ENCODE measurements at regions not wholly inside any gene's neighbourhood (a gene's known extent, or its start where the extent isn't known, plus 50 kb on each side); places are given as distances from the start of the nearest gene placed in this dataset.

DNA sequence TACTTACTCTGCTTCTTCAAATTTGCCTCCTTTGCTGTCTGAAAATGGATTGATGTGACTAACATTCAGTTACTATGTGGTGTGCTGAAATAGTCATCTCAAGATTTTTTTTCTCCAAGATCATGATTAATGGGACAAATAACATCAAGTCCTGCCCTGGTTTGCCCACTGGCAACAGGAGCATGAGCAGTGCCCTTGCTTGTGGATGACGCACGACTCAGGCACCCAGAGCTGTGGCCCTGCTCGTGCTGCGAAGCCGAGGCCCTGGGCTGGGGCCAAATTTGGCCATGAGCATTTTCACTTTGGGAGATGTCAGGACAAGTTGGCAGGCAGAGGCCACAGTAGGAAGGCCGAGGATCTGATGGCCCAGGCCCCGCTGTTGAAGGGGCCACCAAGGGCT is 239.8 kb upstream of the IGFBP3 start:
- no peak overlapping the region for H4K8ac ChIP-seq (ENCODE audit: low read length)
- no peak overlapping the region for H2AK5ac ChIP-seq (ENCODE audit: low read length, severe bottlenecking)
- DNase-seq = no peak
- no peak overlapping the region for H4K91ac ChIP-seq (ENCODE audit: low read length)
- no peaks in the 10 kb centered on the region for H3K9me3 ChIP-seq (ENCODE audit: control insufficient read depth, low read length)
- H3K27me3 ChIP-seq (ENCODE audit: control insufficient read depth in 1 of 2, insufficient read depth in 1 of 2, low read length in 2 of 2) = no peaks in the 10 kb centered on the region
- H3K36me3 ChIP-seq (ENCODE audit: control insufficient read depth in 1 of 2, insufficient read depth in 2 of 2, low read depth in 1 of 2, low read length in 2 of 2) = no peaks in the 10 kb centered on the region
- no peak overlapping the region for H3K18ac ChIP-seq (ENCODE audit: low read depth in 1 of 2, low read length in 2 of 2)
- no peak overlapping the region for H2AFZ ChIP-seq (ENCODE audit: low read depth, low read length)
- no peak overlapping the region for H2BK12ac ChIP-seq (ENCODE audit: low read length in 2 of 2)
- H2BK15ac ChIP-seq (ENCODE audit: low read depth, poor library complexity, severe bottlenecking) = no peak overlapping the region
- no peak overlapping the region for H3K14ac ChIP-seq (ENCODE audit: low read length in 2 of 2)
- H3K79me1 ChIP-seq (replicated peaks; ENCODE audit: low read length, poor library complexity, severe bottlenecking) = no peaks in the 10 kb centered on the region
- H3K4me1 ChIP-seq (ENCODE audit: control insufficient read depth, insufficient read depth, low read depth, low read length) = peaks cover 3% of the 10 kb centered on the region
- H3K4me3 ChIP-seq (ENCODE audit: insufficient read depth in 1 of 2, low read depth in 1 of 2, low read length in 2 of 2) = no peak overlapping the region
- no peak overlapping the region for H3K23ac ChIP-seq (ENCODE audit: low read length in 2 of 2)
- no peak overlapping the region for H3K9ac ChIP-seq (ENCODE audit: low read length)
- H2BK120ac ChIP-seq (ENCODE audit: low read depth, low read length) = no peak overlapping the region
- no peak overlapping the region for H3K4me2 ChIP-seq (ENCODE audit: low read length, poor library complexity, severe bottlenecking)
- 96% methylated on average over 7 of the region's 7 CpGs for WGBS
- no peak overlapping the region for H3K27ac ChIP-seq (ENCODE audit: low read length, poor library complexity, severe bottlenecking)
- H3K4ac ChIP-seq (ENCODE audit: low read depth in 1 of 2, low read length in 2 of 2) = no peak overlapping the region
- no peak overlapping the region for H2BK5ac ChIP-seq (ENCODE audit: low read depth, low read length, poor library complexity, severe bottlenecking)

- no peak overlapping the region for H3K18ac ChIP-seq (ENCODE audit: low read depth in 1 of 2, low read length in 2 of 2)
- H3K4me3 ChIP-seq (ENCODE audit: insufficient read depth in 1 of 2, low read depth in 1 of 2, low read length in 2 of 2) = no peak overlapping the region
- no peak overlapping the region for H3K4me2 ChIP-seq (ENCODE audit: low read length, poor library complexity, severe bottlenecking)
- H3K9me3 ChIP-seq (ENCODE audit: control insufficient read depth, low read length) = no peaks in the 10 kb centered on the region
- no peak overlapping the region for H4K91ac ChIP-seq (ENCODE audit: low read length)
- H3K79me1 ChIP-seq (replicated peaks; ENCODE audit: low read length, poor library complexity, severe bottlenecking) = no peaks in the 10 kb centered on the region
- H2AK5ac ChIP-seq (ENCODE audit: low read length, severe bottlenecking) = no peak overlapping the region
- no peak overlapping the region for H3K4ac ChIP-seq (ENCODE audit: low read depth in 1 of 2, low read length in 2 of 2)
- no peak overlapping the region for H2BK15ac ChIP-seq (ENCODE audit: low read depth, poor library complexity, severe bottlenecking)
- whole genome bisulfite sequencing = 97% methylated on average over 3 of the region's 4 CpGs
- H2BK5ac ChIP-seq (ENCODE audit: low read depth, low read length, poor library complexity, severe bottlenecking) = no peak overlapping the region
- H3K27ac ChIP-seq (ENCODE audit: low read length, poor library complexity, severe bottlenecking) = no peak overlapping the region
- peaks cover 6% of the 10 kb centered on the region for H3K4me1 ChIP-seq (ENCODE audit: control insufficient read depth, insufficient read depth, low read depth, low read length)
- no peak overlapping the region for H3K23ac ChIP-seq (ENCODE audit: low read length in 2 of 2)
- H3K14ac ChIP-seq (ENCODE audit: low read length in 2 of 2) = no peak overlapping the region
- no peak overlapping the region for H3K9ac ChIP-seq (ENCODE audit: low read length)
- H2AFZ ChIP-seq (ENCODE audit: low read depth, low read length) = no peak overlapping the region
- DNase-seq = no peak
- H4K8ac ChIP-seq (ENCODE audit: low read length) = no peak overlapping the region
- H2BK12ac ChIP-seq (ENCODE audit: low read length in 2 of 2) = no peak overlapping the region
- no peaks in the 10 kb centered on the region for H3K36me3 ChIP-seq (ENCODE audit: control insufficient read depth in 1 of 2, insufficient read depth in 2 of 2, low read depth in 1 of 2, low read length in 2 of 2)
- H2BK120ac ChIP-seq (ENCODE audit: low read depth, low read length) = no peak overlapping the region
- no peaks in the 10 kb centered on the region for H3K27me3 ChIP-seq (ENCODE audit: control insufficient read depth in 1 of 2, insufficient read depth in 1 of 2, low read length in 2 of 2)
Observed at GRCh38 chr7:46157931-46158330, 236.9 kb upstream of the IGFBP3 start.

DNA sequence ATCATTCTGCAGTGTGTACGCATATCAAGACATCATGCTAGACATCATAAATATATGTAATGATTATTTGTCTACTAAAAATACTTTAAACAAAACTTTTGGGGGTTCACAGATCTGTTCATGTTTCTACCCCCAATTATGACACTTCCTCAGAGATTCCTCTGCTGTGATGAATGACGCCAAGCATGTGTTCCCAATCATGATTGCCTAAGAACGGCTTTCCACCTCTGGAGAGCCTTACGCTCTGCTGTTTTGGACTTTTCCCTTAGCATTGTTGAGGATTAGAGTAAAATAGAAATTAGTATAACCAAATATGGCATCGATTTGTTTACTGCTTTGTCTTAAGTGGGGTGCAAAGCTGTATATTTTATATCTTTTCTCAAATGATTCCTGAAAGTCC is 236.3 kb upstream of the IGFBP3 start:
- H3K4ac ChIP-seq (ENCODE audit: low read depth in 1 of 2, low read length in 2 of 2) = no peak overlapping the region
- no peak overlapping the region for H3K14ac ChIP-seq (ENCODE audit: low read length in 2 of 2)
- peaks cover 4% of the 10 kb centered on the region for H3K4me1 ChIP-seq (ENCODE audit: control insufficient read depth, insufficient read depth, low read depth, low read length)
- no peak overlapping the region for H2AFZ ChIP-seq (ENCODE audit: low read depth, low read length)
- H4K91ac ChIP-seq (ENCODE audit: low read length) = no peak overlapping the region
- H2BK120ac ChIP-seq (ENCODE audit: low read depth, low read length) = no peak overlapping the region
- no peak overlapping the region for H2BK12ac ChIP-seq (ENCODE audit: low read length in 2 of 2)
- H3K27me3 ChIP-seq (ENCODE audit: control insufficient read depth in 1 of 2, insufficient read depth in 1 of 2, low read length in 2 of 2) = no peaks in the 10 kb centered on the region
- H3K18ac ChIP-seq (ENCODE audit: low read depth in 1 of 2, low read length in 2 of 2) = no peak overlapping the region
- no peak overlapping the region for H3K4me3 ChIP-seq (ENCODE audit: insufficient read depth in 1 of 2, low read depth in 1 of 2, low read length in 2 of 2)
- H3K27ac ChIP-seq (ENCODE audit: low read length, poor library complexity, severe bottlenecking) = no peak overlapping the region
- no peak overlapping the region for H3K4me2 ChIP-seq (ENCODE audit: low read length, poor library complexity, severe bottlenecking)
- no peak overlapping the region for H4K8ac ChIP-seq (ENCODE audit: low read length)
- 100% methylated on average over 3 of the region's 5 CpGs for WGBS
- DNase-seq = no peak
- H3K79me1 ChIP-seq (replicated peaks; ENCODE audit: low read length, poor library complexity, severe bottlenecking) = no peaks in the 10 kb centered on the region
- no peaks in the 10 kb centered on the region for H3K9me3 ChIP-seq (ENCODE audit: control insufficient read depth, low read length)
- H3K9ac ChIP-seq (ENCODE audit: low read length) = no peak overlapping the region
- no peak overlapping the region for H2AK5ac ChIP-seq (ENCODE audit: low read length, severe bottlenecking)
- H3K36me3 ChIP-seq (ENCODE audit: control insufficient read depth in 1 of 2, insufficient read depth in 2 of 2, low read depth in 1 of 2, low read length in 2 of 2) = no peaks in the 10 kb centered on the region
- H2BK5ac ChIP-seq (ENCODE audit: low read depth, low read length, poor library complexity, severe bottlenecking) = no peak overlapping the region
- no peak overlapping the region for H3K23ac ChIP-seq (ENCODE audit: low read length in 2 of 2)
- no peak overlapping the region for H2BK15ac ChIP-seq (ENCODE audit: low read depth, poor library complexity, severe bottlenecking)

- Histone ChIP-seq H3K27ac (ENCODE audit: low read length, poor library complexity, severe bottlenecking) (no peak overlapping the region), H2AK5ac (ENCODE audit: low read length, severe bottlenecking) (no peak overlapping the region), H2BK120ac (ENCODE audit: low read depth, low read length) (no peak overlapping the region), H3K4me2 (ENCODE audit: low read length, poor library complexity, severe bottlenecking) (no peak overlapping the region), H3K36me3 (ENCODE audit: control insufficient read depth in 1 of 2, insufficient read depth in 2 of 2, low read depth in 1 of 2, low read length in 2 of 2) (no peaks in the 10 kb centered on the region), H4K8ac (ENCODE audit: low read length) (no peak overlapping the region), H3K9ac (ENCODE audit: low read length) (no peak overlapping the region), H3K4ac (ENCODE audit: low read depth in 1 of 2, low read length in 2 of 2) (no peak overlapping the region), H2BK15ac (ENCODE audit: low read depth, poor library complexity, severe bottlenecking) (no peak overlapping the region), H4K91ac (ENCODE audit: low read length) (no peak overlapping the region), H2BK12ac (ENCODE audit: low read length in 2 of 2) (no peak overlapping the region), H3K9me3 (ENCODE audit: control insufficient read depth, low read length) (no peaks in the 10 kb centered on the region), H2BK5ac (ENCODE audit: low read depth, low read length, poor library complexity, severe bottlenecking) (no peak overlapping the region), H3K4me3 (ENCODE audit: insufficient read depth in 1 of 2, low read depth in 1 of 2, low read length in 2 of 2) (no peak overlapping the region), H3K27me3 (ENCODE audit: control insufficient read depth in 1 of 2, insufficient read depth in 1 of 2, low read length in 2 of 2) (no peaks in the 10 kb centered on the region), H3K4me1 (ENCODE audit: control insufficient read depth, insufficient read depth, low read depth, low read length) (peaks cover 3% of the 10 kb centered on the region), H3K18ac (ENCODE audit: low read depth in 1 of 2, low read length in 2 of 2) (no peak overlapping the region), H2AFZ (ENCODE audit: low read depth, low read length) (no peak overlapping the region), H3K79me1 (replicated peaks; ENCODE audit: low read length, poor library complexity, severe bottlenecking) (no peaks in the 10 kb centered on the region), H3K14ac (ENCODE audit: low read length in 2 of 2) (no peak overlapping the region), H3K23ac (ENCODE audit: low read length in 2 of 2) (no peak overlapping the region)
- no peak for DNase-seq
- WGBS = 68% methylated on average over 2 of the region's 2 CpGs
Observed at GRCh38 chr7:46156853-46157252, 235.8 kb upstream of the IGFBP3 start.

Data from mesenchymal stem cell (in vitro differentiated cells and primary cell).